Esophagus squamous epithelium (tissue), 5 donors: ENCODE measurements at regions not wholly inside any gene's neighbourhood (a gene's known extent, or its start where the extent isn't known, plus 50 kb on each side); places are given as distances from the start of the nearest gene placed in this dataset.

Source experiments
- DNase-seq: peaks from one replicate; lab custom pipeline; 2025; lab: John Stamatoyannopoulos, UW
- H3K27ac ChIP-seq, 4 donors: fragments of 200-600 bp; sonication (generic); one replicate each; pipeline ENCODE4 v1.5.1; 2016 to 2019; ENCODE audit warnings: mild to moderate bottlenecking in 1 of 4
- H3K27me3 ChIP-seq, 4 donors: fragments of 200-600 bp; sonication (generic); 1 replicate in 3 of 4; 2 replicates in 1 of 4; pipeline versions ENCODE4 v1.5.1 to v1.6.0; 2017 to 2021; ENCODE audit warnings: antibody characterized with exemption in 1 of 4
- H3K36me3 ChIP-seq, 3 donors: fragments of 200-600 bp; sonication (generic); one replicate each; pipeline ENCODE4 v1.5.1; 2016 to 2019
- H3K4me1 ChIP-seq, 3 donors: fragments of 200-600 bp; sonication (generic); one replicate each; pipeline ENCODE4 v1.5.1; 2017 to 2019
- H3K4me3 ChIP-seq, 4 donors: fragments of 200-600 bp; sonication (generic); 1 replicate in 3 of 4; 2 replicates in 1 of 4; pipeline ENCODE4 v1.5.1; 2016 to 2019; ENCODE audit warnings: mild to moderate bottlenecking in 2 of 4, moderate library complexity in 1 of 4
- H3K9me3 ChIP-seq, 3 donors: fragments of 200-600 bp; sonication (generic); one replicate each; pipeline ENCODE4 v1.5.1; 2016 to 2019
- POLR2A ChIP-seq, 4 donors: fragments of 450-650 bp; IDR thresholded peaks; one replicate each; pipeline ENCODE4 v1.6.1; 2017; ENCODE audit warnings: antibody characterized with exemption in 4 of 4, mild to moderate bottlenecking in 4 of 4, moderate library complexity in 3 of 4
- WGBS, 2 donors: methylation state at CpG; one replicate each; pipeline ENCODE4 v1.1.5; 2018; 5-methylcytosine and 5-hydroxymethylcytosine counted together
- intact Hi-C: fragments of 100-400 bp; cut with DNase I; formaldehyde crosslinking; loops from one replicate; pipeline ENCODE4 v1.15.0; 2022
- TF ChIP-seq, protein P1 (sequence below), 6 experiments: fragments of 450-650 bp in 4 of 6; fragments of 200-600 bp in 2 of 6; sonication (generic) in 2 of 6; IDR thresholded peaks; one replicate each; pipeline ENCODE4 v1.5.1; 2016 to 2019; ENCODE audit warnings: antibody characterized with exemption in 6 of 6, mild to moderate bottlenecking in 4 of 6, moderate library complexity in 4 of 6
- donor health status: DM: yes; HTN: yes; CAD: no.

DNA sequence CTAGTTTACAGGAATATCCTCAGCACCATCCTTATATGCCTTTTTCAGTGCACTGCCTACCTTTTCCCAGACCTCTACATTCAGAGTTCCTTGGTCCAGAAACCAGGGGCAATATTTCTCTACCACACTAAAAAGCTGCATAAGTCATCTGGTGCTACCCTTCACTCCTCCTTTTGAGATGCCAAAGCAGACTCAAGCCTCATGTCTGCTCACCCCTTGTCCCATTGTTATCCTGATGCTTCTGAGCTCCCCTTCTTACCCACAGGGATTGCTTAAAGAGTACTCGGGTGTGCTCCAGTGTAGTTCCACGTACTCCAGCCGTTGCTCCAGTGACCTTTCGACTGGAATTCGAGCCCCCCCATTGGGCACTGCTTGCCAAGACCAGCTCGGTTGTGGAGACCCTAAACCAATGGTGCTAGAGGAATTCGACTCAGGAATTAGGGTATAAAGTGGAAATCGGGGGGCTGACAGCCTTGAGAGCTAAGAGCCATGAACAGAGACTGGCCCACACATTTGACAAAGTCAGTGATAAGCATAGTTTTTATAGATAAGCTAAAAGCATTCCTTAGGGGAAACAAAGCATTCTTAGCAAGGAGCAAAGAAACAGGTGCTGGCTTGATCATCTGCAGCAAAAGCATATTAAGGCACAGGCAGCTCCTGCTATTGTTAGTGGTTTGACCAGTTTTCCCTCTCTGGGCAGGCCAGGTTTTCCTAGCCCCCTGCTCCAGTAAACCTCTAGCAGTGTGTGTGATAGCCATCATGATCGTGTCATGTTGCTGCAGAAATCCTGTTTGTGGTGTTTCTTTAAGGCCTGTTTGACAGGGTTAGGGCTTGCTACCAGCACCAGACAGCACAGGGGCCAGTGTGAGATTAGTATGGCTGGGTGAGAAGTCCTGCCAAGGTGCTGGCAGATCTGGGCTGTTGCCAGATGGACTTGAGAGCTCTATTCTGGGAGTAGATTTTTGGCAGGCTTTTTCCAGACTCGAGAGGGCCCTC lies 57.5 kb upstream of the WDR1 start:
- Histone ChIP-seq H3K27me3 (no peaks in the 10 kb centered on the region), H3K36me3 (no peaks in the 10 kb centered on the region), H3K27ac (peak overlapping the region in 3 of 4 donors; percentile 54 to 62 (median 61)), H3K4me3 (no peak overlapping the region), H3K4me1 (peaks cover 9 to 30% (median 13%) of the 10 kb centered on the region in 3 donors), H3K9me3 (no peaks in the 10 kb centered on the region)
- TF ChIP-seq POLR2A (IDR thresholded peaks at IDR 0.05): no peak
- TF ChIP-seq, protein P1, sequence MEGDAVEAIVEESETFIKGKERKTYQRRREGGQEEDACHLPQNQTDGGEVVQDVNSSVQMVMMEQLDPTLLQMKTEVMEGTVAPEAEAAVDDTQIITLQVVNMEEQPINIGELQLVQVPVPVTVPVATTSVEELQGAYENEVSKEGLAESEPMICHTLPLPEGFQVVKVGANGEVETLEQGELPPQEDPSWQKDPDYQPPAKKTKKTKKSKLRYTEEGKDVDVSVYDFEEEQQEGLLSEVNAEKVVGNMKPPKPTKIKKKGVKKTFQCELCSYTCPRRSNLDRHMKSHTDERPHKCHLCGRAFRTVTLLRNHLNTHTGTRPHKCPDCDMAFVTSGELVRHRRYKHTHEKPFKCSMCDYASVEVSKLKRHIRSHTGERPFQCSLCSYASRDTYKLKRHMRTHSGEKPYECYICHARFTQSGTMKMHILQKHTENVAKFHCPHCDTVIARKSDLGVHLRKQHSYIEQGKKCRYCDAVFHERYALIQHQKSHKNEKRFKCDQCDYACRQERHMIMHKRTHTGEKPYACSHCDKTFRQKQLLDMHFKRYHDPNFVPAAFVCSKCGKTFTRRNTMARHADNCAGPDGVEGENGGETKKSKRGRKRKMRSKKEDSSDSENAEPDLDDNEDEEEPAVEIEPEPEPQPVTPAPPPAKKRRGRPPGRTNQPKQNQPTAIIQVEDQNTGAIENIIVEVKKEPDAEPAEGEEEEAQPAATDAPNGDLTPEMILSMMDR (IDR thresholded peaks at IDR 0.05): no peak
- intact Hi-C loops: no loop called here
- WGBS, 2 donors: 27 to 46% methylated on average over 4 to 10 of the region's 10 CpGs
- no peak for DNase-seq

DNA sequence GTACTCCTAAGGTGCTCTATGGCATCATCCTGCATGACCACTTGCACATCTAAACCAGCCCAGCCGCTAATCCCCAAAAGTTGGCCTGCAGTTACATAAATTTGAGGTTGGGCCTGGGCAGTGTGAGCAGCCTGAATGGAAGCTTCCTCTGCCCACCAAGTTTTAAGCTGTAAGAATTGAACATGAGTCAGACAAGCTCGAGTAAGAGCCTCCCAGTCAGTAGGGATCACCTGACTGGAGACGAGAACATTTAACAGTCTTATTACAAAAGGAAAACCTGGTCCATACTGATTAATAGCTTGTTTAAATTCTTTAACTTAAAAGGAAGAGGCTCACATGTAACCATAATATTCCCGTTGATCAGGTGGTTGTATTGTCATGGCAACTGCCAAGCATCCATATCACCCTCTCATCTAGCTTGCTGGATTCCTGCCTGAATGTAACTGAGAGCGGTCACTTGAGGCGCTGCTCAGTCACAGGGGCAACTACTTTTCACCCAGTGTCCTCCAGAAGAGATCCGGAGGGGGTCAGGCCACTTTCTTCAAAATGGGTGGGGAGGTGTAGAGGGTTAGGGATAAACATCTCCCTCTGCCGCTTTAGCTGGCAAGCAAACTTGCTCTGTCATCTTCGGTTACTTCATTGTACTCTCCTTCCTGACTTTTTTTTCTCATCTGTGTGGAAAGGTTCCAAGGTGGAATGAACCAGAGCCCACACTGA lies 56.6 kb upstream of the WDR1 start:
- WGBS, 2 donors: 29 to 37% methylated on average over 9 of the region's 9 CpGs
- Histone ChIP-seq H3K4me1 (peaks cover 9 to 30% (median 13%) of the 10 kb centered on the region in 3 donors), H3K27ac (peak overlapping the region in 3 of 4 donors; percentile 52 to 62 (median 54)), H3K27me3 (no peaks in the 10 kb centered on the region), H3K9me3 (no peaks in the 10 kb centered on the region), H3K36me3 (no peaks in the 10 kb centered on the region), H3K4me3 (no peak overlapping the region)
- intact Hi-C loops: no loop called here
- no peak for TF ChIP-seq POLR2A (IDR thresholded peaks at IDR 0.05)
- TF ChIP-seq, protein P1 (IDR thresholded peaks at IDR 0.05): peak in 1 of 6 experiments; percentile 9
- DNase-seq: no peak

DNA sequence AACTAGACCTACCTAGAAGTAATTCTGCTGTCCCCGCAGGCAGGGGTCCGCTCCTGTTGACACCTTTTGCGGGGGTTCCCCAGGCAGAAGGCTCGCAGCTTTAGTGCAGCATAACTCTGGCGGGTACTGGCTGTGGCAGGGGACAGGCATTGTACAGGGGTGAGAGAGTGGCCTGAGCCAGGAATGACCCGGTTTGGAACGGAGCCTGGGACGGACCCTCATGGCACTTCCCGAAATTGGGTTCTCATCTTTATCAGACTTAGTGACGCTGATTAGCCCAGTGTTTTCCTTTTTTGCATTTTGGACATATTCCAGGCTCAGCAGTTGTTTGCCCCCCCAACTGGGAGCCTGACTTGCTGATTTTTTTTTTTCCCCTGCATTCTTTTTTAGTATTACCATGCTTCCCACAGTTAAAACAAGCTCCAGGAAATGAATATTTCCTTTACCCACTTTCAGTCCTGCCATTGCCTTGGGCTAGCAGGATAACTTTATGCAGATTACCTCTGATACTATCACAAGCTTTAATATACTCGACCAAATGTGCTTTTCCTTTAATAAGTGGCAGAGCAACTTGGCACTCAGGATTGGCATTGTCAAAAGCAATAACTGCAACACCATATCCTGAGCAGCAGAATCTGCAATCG lies 55.8 kb upstream of the WDR1 start:
- Histone ChIP-seq H3K9me3 (no peaks in the 10 kb centered on the region), H3K27me3 (no peaks in the 10 kb centered on the region), H3K27ac (peak overlapping the region in 3 of 4 donors; percentile 52 to 62 (median 54)), H3K4me3 (no peak overlapping the region), H3K36me3 (no peaks in the 10 kb centered on the region), H3K4me1 (peaks cover 9 to 30% (median 13%) of the 10 kb centered on the region in 3 donors)
- DNase-seq: no peak
- 47 to 51% methylated on average over 7 to 11 of the region's 12 CpGs for WGBS, 2 donors
- TF ChIP-seq, protein P1 (IDR thresholded peaks at IDR 0.05): no peak
- no peak for TF ChIP-seq POLR2A (IDR thresholded peaks at IDR 0.05)
- intact Hi-C loops: no loop called here

DNA sequence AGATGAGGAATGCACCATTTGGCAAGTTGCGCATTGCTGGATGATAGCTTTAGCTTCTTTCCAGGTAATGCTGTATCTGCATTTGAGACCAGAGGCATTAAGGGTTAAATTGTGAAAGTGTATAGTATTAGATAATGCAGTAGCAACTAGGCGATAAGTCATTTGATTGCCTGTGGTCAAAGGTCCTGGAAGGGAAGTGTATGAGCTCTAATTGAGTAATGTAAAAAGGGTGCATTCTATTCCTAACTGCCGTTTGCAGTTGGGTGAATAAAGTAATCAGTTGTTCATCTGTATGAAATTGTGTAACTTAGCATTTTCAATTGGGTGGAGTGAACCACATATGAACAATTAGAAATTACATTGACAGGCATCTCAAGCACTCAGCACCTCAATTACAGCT lies 54.5 kb upstream of the WDR1 start:
- Histone ChIP-seq H3K9me3 (no peaks in the 10 kb centered on the region), H3K4me1 (peaks cover 9 to 30% (median 13%) of the 10 kb centered on the region in 3 donors), H3K4me3 (no peak overlapping the region), H3K36me3 (no peaks in the 10 kb centered on the region), H3K27me3 (no peaks in the 10 kb centered on the region), H3K27ac (no peak overlapping the region)
- intact Hi-C loops: no loop called here
- TF ChIP-seq, protein P1 (IDR thresholded peaks at IDR 0.05): no peak
- no peak for TF ChIP-seq POLR2A (IDR thresholded peaks at IDR 0.05)
- 57 to 70% methylated on average over 3 of the region's 3 CpGs for WGBS, 2 donors
- DNase-seq: no peak
